ENCODE measurements at regions not wholly inside any gene's neighbourhood (a gene's known extent, or its start where the extent isn't known, plus 50 kb on each side); places are given as distances from the start of the nearest gene placed in this dataset.

DNA sequence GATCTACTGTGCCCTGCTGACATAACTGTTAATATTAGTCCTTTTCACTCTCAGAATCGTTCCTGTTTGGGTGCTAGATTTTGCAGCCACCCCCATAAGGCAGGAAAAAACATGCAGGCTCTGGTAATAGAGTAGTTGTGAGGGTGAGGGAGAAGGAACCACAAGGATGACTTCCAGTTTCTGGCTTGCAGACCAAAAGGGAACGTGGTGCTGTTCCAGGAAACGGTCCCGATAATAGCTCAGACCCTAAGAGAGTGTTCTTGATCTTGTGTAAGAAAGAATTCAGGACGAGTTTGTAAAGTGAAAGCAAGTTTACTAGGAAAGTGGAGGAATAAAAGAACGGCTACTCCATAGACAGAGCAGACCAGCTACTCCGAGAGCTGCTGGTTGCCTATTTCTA, 50.7 kb upstream of the RHOU start:
- no peak overlapping the region for H3K56ac ChIP-seq (ENCODE audit: extremely low read depth, insufficient read depth, low read length)
- no peak overlapping the region for H3K27ac ChIP-seq (ENCODE audit: insufficient read depth, low read length)
- 48% methylated on average over 3 of the region's 7 CpGs; no CpG with 5 or more reads in 1 of the 2 experiments for WGBS, 2 experiments (ENCODE audit: extremely low coverage in 2 of 2, insufficient read length in 1 of 2)
- no peak for DNase-seq
- no peaks in the 10 kb centered on the region for H3K36me3 ChIP-seq (ENCODE audit: control insufficient read depth, insufficient read depth, low read length)
- H3K9ac ChIP-seq (ENCODE audit: low read depth, low read length), result no peak overlapping the region
- no peak overlapping the region for H2BK5ac ChIP-seq (ENCODE audit: low read depth, low read length, poor library complexity, severe bottlenecking)
- no peak overlapping the region for H4K91ac ChIP-seq (ENCODE audit: insufficient read depth, low read depth, low read length)
- no peak for ATAC-seq (ENCODE audit: low read depth)
- no peak overlapping the region for H3K23ac ChIP-seq (ENCODE audit: low read depth, low read length)
- no peak overlapping the region for H2AK9ac ChIP-seq (replicated peaks; ENCODE audit: low read depth, low read length, poor library complexity)
- ChIA-PET CTCF (no interaction called here), POLR2A (ENCODE audit: unreplicated experiment) (no interaction called here)
- no peaks in the 10 kb centered on the region for H3K9me3 ChIP-seq (ENCODE audit: control insufficient read depth, insufficient read depth, low read length)
- H3K4ac ChIP-seq (ENCODE audit: low read depth, low read length), result no peak overlapping the region
- H3K79me1 ChIP-seq (ENCODE audit: low read depth in 1 of 2, low read length in 2 of 2), result no peaks in the 10 kb centered on the region
- no TSS peak for BruUV-seq (replicated peaks)
- no peak overlapping the region for H3K18ac ChIP-seq (ENCODE audit: low read depth, low read length)
- no peaks in the 10 kb centered on the region for H3K4me1 ChIP-seq (ENCODE audit: control insufficient read depth, insufficient read depth, low read length)
- no peaks in the 10 kb centered on the region for H4K20me1 ChIP-seq (ENCODE audit: insufficient read depth, low read length)
- H2AFZ ChIP-seq (replicated peaks; ENCODE audit: low read length, poor library complexity), result no peak overlapping the region
- no peak overlapping the region for H3K4me3 ChIP-seq (ENCODE audit: insufficient read depth, low read depth, low read length)
- H3K14ac ChIP-seq (replicated peaks; ENCODE audit: low read depth, low read length), result no peak overlapping the region
- no peak overlapping the region for H4K5ac ChIP-seq (ENCODE audit: low read depth, low read length)
- dilution Hi-C loops (cut with HindIII; ENCODE audit: low sequenced_read_pairs, unreplicated experiment), result no loop called here
- H2BK15ac ChIP-seq (ENCODE audit: low read depth, low read length), result no peak overlapping the region
- H3K4me2 ChIP-seq (ENCODE audit: low read depth, low read length), result no peak overlapping the region
- no peak overlapping the region for H2AK5ac ChIP-seq (ENCODE audit: low read depth, low read length)
- H2BK20ac ChIP-seq (ENCODE audit: low read depth, low read length), result no peak overlapping the region
- in situ Hi-C loops (cut with MboI; ENCODE audit: low sequenced_read_pairs), result no loop called here
- intact Hi-C loops (cut with micrococcal nuclease), result no loop called here
- no peak overlapping the region for H2BK120ac ChIP-seq (ENCODE audit: low read depth, low read length)
- TF ChIP-seq MXI1 (IDR thresholded peaks at IDR 0.05; ENCODE audit: borderline replicate concordance, low read depth, low read length) (no peak), MAZ (IDR thresholded peaks at IDR 0.05; ENCODE audit: borderline replicate concordance, low read depth, low read length) (no peak), CEBPB (IDR thresholded peaks at IDR 0.05; ENCODE audit: low read depth, low read length) (no peak)
- no peaks in the 10 kb centered on the region for H3K9me1 ChIP-seq (ENCODE audit: insufficient read depth, low read length)
- H3K27me3 ChIP-seq (ENCODE audit: control insufficient read depth, insufficient read depth, low read length), result peaks cover 18% of the 10 kb centered on the region
- no peak overlapping the region for H4K8ac ChIP-seq (ENCODE audit: low read depth in 2 of 2, low read length in 2 of 2)
